Right renal pelvis (tissue), 4 donors: ENCODE measurements at regions not wholly inside any gene's neighbourhood (a gene's known extent, or its start where the extent isn't known, plus 50 kb on each side); places are given as distances from the start of the nearest gene placed in this dataset.
"Not testable (repeated sequence)": the region's sequence is repeated elsewhere in the genome, so short reads cannot be mapped to it uniquely, and the experiment has no call there.

Experiments used
- DNase-seq, 4 donors: peaks; one replicate each; pipeline ENCODE4 v3.0.0-alpha.2; 2013; ENCODE audit warnings: low read depth in 4 of 4, low spot score in 3 of 4, missing footprints in 1 of 4

- no peak for DNase-seq
Observed at GRCh38 chr5:50583621-50584020, 82.8 kb upstream of the PARP8 start.

DNA sequence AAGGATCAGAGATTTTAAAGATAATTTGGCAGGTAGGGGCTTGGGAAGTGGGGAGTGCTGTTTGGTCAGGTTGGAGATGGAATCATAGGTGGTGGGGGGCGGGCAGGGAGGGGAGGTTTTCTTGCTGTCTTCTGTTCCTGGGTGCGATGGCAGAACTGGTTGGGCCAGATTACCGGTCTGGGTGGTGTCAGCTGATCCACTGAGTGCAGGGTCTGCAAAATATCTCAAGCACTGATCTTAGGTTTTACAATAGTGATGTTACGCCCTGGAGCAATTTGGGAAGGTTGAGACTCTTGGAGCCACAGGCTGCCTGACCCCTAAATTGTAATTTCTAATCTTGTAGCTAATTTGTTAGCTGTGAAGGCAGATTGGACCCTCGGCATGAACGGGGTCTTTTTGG is 78.0 kb upstream of the PARP8 start:
- DNase-seq, result not testable (repeated sequence)

DNA sequence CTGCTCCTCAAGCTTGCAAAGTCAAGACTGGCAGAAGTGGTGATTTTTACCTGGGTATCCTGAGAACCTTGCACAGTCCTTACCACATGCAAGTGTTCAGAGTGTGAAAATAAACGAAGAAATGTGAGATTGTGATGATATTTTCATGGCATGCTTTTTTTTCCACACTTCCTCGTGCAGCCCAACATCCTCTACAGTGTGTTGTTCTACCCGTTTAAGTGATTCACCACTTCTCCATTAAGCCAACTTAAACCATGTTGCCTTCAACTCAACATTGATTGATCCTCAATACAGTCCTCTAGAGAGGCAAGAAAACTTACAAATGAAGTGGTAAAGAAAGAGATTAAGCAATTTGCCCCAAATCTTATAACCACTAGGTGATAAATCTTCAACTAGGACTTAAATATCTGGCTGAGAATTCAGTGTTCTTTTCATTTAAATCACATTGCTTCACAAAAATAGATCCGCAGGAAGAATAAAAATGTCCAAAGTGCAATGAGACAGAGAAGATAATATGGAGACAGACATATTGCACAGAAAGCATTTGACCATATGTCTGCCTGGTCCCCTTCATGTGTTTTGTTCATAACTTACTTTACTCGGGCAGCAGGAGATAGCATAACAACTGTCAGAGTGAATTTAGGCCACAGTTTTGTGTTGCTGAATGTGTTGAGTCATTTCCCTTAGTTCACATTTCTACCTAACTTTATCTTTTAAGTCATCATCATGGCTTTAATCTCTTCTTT is 75.8 kb upstream of the PARP8 start:
- not testable (repeated sequence) for DNase-seq

GRCh38 chr5:50591338-50591737 is 75.1 kb upstream of the PARP8 start:
- not testable (repeated sequence) for DNase-seq

DNA sequence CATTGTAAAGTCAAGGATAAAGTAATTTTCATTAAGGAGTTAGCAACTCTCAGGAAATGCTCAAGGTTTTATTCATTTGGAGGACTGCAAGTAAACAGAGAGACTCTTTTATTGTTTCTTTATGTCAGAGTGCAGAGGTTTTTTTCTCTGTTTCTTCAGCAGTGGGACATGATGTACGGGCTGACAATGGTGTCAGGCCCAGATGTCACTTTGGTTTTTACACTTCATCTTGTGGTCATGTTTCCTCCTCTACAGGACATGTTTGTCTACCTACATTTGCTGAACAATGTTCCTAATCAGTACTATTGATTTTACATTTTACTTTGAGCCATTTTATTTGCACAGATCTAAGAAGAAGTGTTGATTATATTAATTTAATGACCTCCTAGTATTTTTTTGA is 72.8 kb upstream of the PARP8 start:
- DNase-seq, result no peak

- no peak for DNase-seq
Observed at GRCh38 chr5:50595199-50595598, 71.2 kb upstream of the PARP8 start.

- not testable (repeated sequence) for DNase-seq
Observed at GRCh38 chr5:50601576-50601975, 64.9 kb upstream of the PARP8 start.

DNA sequence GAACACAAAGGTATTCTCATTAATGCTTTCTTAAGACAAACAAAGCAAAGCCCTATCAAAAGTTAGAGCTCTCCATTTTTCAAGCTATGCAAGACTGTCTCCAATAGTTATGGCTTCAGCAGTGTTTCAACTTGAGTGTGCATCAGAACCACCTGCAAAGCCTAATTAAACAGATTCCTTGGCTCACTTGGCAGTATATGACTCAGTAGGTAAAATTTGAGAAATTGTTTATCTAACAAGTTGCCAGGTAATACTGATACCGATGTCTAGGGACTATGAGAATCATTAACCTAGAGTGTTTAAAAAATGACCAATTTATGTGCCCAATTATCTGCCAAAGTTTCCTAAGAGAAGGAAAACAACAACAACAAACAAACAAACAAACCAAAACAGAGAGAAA is 60.3 kb upstream of the PARP8 start:
- DNase-seq, result no peak

DNA sequence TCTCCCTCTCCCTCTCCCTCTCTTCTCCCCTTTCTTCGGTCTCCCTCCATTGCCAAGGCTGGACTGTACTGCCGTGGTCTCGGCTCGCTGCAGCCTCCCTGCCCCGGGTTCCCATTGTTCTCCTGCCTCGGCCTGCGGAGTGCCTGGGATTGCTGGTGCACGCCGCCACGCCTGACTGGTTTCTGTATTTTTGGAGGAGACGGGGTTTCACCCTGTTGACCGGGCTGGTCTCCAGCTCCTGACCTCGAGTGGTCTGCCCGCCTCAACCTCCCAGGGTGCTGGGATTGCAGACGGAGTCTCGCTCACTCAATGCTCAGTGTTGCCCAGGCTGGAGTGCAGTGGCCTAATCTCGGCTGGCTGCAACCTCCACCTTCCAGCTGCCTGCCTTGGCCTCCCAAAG is 59.0 kb upstream of the PARP8 start:
- DNase-seq, result not testable (repeated sequence)

DNA sequence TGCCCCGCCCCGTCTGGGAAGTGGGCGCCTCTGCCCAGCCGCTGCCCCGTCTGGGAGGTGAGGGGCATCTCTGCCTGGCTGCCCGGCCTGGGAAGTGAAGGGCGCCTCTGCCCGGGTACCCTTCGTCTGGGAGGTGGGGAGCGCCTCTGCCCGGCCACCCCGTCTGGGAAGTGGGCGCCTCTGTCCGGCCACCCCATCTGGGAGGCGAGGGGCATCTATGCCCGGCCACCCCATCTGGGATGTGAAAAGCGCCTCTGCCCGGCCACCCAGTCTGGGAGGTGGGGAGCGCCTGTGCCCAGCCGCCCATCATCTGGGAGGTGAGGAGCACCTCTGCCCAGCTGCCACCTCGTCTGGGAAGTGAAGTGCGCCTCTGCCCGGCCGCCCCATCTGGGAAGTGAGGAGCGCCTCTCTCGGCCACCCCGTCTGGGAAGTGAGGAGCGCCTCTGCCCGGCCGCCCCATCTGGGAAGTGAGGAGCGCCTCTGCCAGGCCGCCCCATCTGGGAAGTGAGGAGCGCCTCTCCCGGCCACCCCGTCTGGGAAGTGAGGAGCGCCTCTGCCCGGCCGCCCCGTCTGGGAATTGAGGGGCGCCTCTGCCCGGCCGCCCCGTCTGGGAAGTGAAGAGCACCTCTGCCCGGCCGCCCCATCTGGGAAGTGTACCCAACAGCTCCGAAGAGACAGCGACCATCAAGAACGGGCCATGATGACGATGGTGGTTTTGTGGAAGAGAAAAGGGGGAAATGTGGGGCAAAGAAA is 58.3 kb upstream of the PARP8 start:
- DNase-seq, result not testable (repeated sequence)

- not testable (repeated sequence) for DNase-seq
Observed at GRCh38 chr5:50613057-50613456, 53.4 kb upstream of the PARP8 start.
